Lung (tissue), 11 donors: ENCODE measurements at regions not wholly inside any gene's neighbourhood (a gene's known extent, or its start where the extent isn't known, plus 50 kb on each side); places are given as distances from the start of the nearest gene placed in this dataset.

Source experiments
- ATAC-seq: fragments of 200-7000 bp; cut with Tn5 transposase; one replicate; pipeline ENCODE4 v1.9.1; 2020; ENCODE audit warnings: moderate number of reproducible peaks; ENCODE audit not compliant: insufficient read depth, low FRiP score
- DNase-seq, 3 donors: peaks; one replicate each; pipeline ENCODE4 v3.0.0-alpha.2; 2013 to 2017
- H3K27ac ChIP-seq, 2 donors: one replicate each; pipeline ENCODE4 v1.5.1; 2013; ENCODE audit warnings: mild to moderate bottlenecking in 2 of 2, moderate library complexity in 2 of 2, control low read depth in 1 of 2, inconsistent platforms in 1 of 2, low read depth in 1 of 2, low read length in 1 of 2
- H3K27me3 ChIP-seq, 3 donors: one replicate each; pipeline ENCODE4 v1.5.1; 2013; ENCODE audit warnings: low read length in 2 of 3; ENCODE audit not compliant: control insufficient read depth in 3 of 3, insufficient read depth in 3 of 3
- H3K36me3 ChIP-seq, 4 donors: one replicate each; pipeline ENCODE4 v1.5.1; 2013; ENCODE audit warnings: low read length in 4 of 4, mild to moderate bottlenecking in 1 of 4, moderate library complexity in 1 of 4; ENCODE audit not compliant: control insufficient read depth in 4 of 4, insufficient read depth in 4 of 4
- H3K4me1 ChIP-seq, 5 donors: one replicate each; pipeline ENCODE4 v1.5.1; 2013; ENCODE audit warnings: low read length in 5 of 5, mild to moderate bottlenecking in 2 of 5, moderate library complexity in 1 of 5; ENCODE audit not compliant: control insufficient read depth in 5 of 5, insufficient read depth in 5 of 5
- H3K4me3 ChIP-seq: one replicate; pipeline ENCODE4 v1.5.1; 2013; ENCODE audit warnings: mild to moderate bottlenecking, control low read depth, moderate library complexity
- H3K9ac ChIP-seq, 2 donors: one replicate each; pipeline ENCODE4 v1.5.1; 2013; ENCODE audit warnings: low read length in 2 of 2, control low read depth in 1 of 2; ENCODE audit not compliant: insufficient read depth in 1 of 2
- H3K9me3 ChIP-seq, 4 donors: one replicate each; pipeline ENCODE4 v1.5.1; 2013; ENCODE audit warnings: low read length in 3 of 4, mild to moderate bottlenecking in 1 of 4, moderate library complexity in 1 of 4; ENCODE audit not compliant: control insufficient read depth in 4 of 4, insufficient read depth in 3 of 4
- CTCF ChIP-seq: IDR thresholded peaks from 2 replicates; pipeline ENCODE4 v1.5.1; 2012; ENCODE audit warnings: mild to moderate bottlenecking; ENCODE audit errors: control extremely low read depth, extremely low read depth
- WGBS, 2 donors: extraction: QIAGEN DNeasy Blood & Tissue Kit; methylation state at CpG; one replicate each; pipeline ENCODE4 v1.1.7; 2013; 5-methylcytosine and 5-hydroxymethylcytosine counted together
- donor health status: control.
- donor health status: control.
- donor health status: Bipolar disorder and iron deficiency.
- donor health status: healthy.
- donor health status: DM: yes; HTN: yes; CAD: no.

GRCh38 chr13:22086597-22087330, 415.9 kb downstream of the FGF9 start:
- WGBS, 2 donors: 70 to 80% methylated on average over 10 of the region's 10 CpGs
- H3K27ac ChIP-seq: no peak overlapping the region

GRCh38 chr13:22090106-22090505, 419.2 kb downstream of the FGF9 start:
- no peak for TF ChIP-seq CTCF
- ATAC-seq (no peak), DNase-seq (no peak)
- WGBS, 2 donors: 77 to 85% methylated on average over 4 of the region's 4 CpGs
- no peak overlapping the region for H3K9ac ChIP-seq
- H3K4me1 ChIP-seq: peaks cover 0 to 41% (median 0%) of the 10 kb centered on the region in 5 donors
- H3K27ac ChIP-seq: no peak overlapping the region
- H3K9me3 ChIP-seq: peaks cover 0 to 3% (median 1%) of the 10 kb centered on the region in 4 donors
- no peaks in the 10 kb centered on the region for H3K27me3 ChIP-seq
- H3K4me3 ChIP-seq: no peak overlapping the region
- H3K36me3 ChIP-seq: no peaks in the 10 kb centered on the region

More at GRCh38 chr13:22086597-22087330, 415.9 kb downstream of the FGF9 start:
- H3K9ac ChIP-seq: no peak overlapping the region
- H3K4me3 ChIP-seq: no peak overlapping the region
- no peaks in the 10 kb centered on the region for H3K36me3 ChIP-seq
- H3K4me1 ChIP-seq: peaks cover 0 to 38% (median 0%) of the 10 kb centered on the region in 5 donors
- ATAC-seq: no peak
- DNase-seq: peak; percentile 68 to 94 (median 90)
- no peaks in the 10 kb centered on the region for H3K27me3 ChIP-seq
- H3K9me3 ChIP-seq: peaks cover 0 to 3% (median 0%) of the 10 kb centered on the region in 4 donors
- TF ChIP-seq CTCF: no peak

GRCh38 chr13:22091222-22091970, 420.5 kb downstream of the FGF9 start:
- Histone ChIP-seq H3K9me3 (peaks cover 0 to 4% (median 1%) of the 10 kb centered on the region in 4 donors), H3K9ac (peak overlapping the region in 1 of 2 donors; percentile 50), H3K27ac (no peak overlapping the region), H3K4me3 (no peak overlapping the region), H3K36me3 (no peaks in the 10 kb centered on the region), H3K4me1 (peaks cover 0 to 37% (median 0%) of the 10 kb centered on the region in 5 donors), H3K27me3 (no peaks in the 10 kb centered on the region)
- 55 to 75% methylated on average over 10 of the region's 10 CpGs for WGBS, 2 donors
- DNase-seq (peak; percentile 72 to 95 (median 92)), ATAC-seq (no peak)
- no peak for TF ChIP-seq CTCF
